GM18873 (cell line): ENCODE measurements at regions not wholly inside any gene's neighbourhood (a gene's known extent, or its start where the extent isn't known, plus 50 kb on each side); places are given as distances from the start of the nearest gene placed in this dataset.

ENCODE experiments used
- ATAC-seq: cut with Tn5 transposase; IDR thresholded peaks from one replicate; pipeline ENCODE4 v1.9.1; 2021; ENCODE audit warnings: mild to moderate bottlenecking, moderate library complexity, moderate number of reproducible peaks; ENCODE audit not compliant: unreplicated experiment, low FRiP score

- no peak for ATAC-seq
Measured at GRCh38 chr18:27763936-27764335, 413.0 kb downstream of the CDH2 start.

DNA sequence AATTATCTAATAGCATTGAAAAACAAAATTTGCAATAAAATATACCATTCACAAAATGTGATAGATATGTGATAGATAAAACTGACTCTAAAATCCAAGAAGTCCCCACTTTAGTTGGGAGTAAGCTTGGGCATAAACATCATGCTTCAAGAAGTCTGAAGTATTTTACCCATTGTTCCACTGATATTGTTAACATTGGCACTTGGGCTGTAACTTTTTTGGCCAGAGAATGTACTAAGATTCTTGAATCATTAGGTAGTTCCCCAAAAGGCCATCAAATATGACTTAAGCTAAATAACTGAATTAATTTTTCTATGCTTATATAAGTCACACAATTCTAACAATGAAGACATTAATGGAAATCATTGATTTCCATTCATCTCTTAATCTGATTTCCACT is 413.6 kb downstream of the CDH2 start:
- no peak for ATAC-seq

DNA sequence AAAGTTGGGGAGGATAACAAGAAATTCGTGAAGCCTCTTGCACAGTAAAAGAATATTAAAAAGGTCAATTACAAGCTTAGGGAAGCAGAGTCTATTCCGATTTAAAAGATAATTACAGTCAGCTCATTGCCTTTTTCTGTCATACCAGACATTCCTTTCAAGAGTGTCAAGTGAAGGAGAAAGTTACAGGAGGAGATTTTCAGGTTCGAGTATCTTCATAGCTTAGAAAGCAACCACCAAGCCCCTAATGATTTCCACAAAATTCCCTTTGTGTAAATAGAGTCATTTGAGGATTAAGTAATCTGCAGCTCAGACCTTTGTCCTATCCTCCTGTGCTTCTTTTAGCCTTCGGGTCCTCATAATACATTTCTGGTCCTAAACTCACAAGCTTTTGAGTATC is 414.9 kb downstream of the CDH2 start:
- no peak for ATAC-seq

GRCh38 chr18:27752944-27753343 is 424.0 kb downstream of the CDH2 start:
- no peak for ATAC-seq

GRCh38 chr18:27750923-27751322 is 426.0 kb downstream of the CDH2 start:
- ATAC-seq: no peak

GRCh38 chr18:27750014-27750413 is 426.9 kb downstream of the CDH2 start:
- no peak for ATAC-seq

GRCh38 chr18:27749194-27749593 is 427.7 kb downstream of the CDH2 start:
- ATAC-seq: no peak

GRCh38 chr18:27746241-27746640 is 430.7 kb downstream of the CDH2 start:
- ATAC-seq: no peak

GRCh38 chr18:27735117-27735516 is 441.8 kb downstream of the CDH2 start:
- no peak for ATAC-seq

DNA sequence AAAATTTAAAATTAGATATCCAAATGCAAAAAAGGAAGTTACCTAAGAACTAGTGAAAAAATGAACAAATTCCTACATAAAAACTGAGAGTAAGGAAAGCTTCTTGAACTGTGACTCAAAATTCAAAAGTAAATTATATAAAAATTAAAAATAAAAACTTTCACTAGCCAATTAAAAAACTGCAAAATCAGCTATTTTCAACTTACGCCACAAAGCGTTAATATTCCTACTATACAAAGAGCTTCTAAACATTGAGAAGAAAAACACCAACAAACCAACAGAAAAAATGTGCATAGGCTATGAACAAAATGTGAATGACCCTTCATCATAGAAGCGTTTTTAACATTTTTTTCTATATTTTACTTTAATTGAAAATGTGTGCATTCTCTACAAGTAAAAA is 445.7 kb downstream of the CDH2 start:
- ATAC-seq: no peak

DNA sequence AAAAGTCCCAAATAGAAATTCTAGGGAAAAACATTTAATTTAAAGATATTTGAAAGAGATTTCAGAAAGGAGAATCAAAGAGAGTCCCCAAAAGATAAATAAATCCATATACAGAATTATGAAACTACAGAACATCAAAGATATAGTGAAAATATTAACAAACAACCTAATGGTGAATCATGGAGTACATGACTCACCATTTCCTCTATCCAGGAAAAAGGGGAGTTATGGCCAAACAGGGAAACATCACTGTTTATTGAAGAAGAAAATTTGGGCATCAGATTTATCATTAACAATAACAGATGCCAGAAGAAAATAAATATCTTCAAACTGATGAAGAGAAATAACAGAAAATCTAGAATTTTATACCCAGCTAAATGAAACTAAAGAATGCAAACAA is 448.3 kb downstream of the CDH2 start:
- ATAC-seq: no peak

DNA sequence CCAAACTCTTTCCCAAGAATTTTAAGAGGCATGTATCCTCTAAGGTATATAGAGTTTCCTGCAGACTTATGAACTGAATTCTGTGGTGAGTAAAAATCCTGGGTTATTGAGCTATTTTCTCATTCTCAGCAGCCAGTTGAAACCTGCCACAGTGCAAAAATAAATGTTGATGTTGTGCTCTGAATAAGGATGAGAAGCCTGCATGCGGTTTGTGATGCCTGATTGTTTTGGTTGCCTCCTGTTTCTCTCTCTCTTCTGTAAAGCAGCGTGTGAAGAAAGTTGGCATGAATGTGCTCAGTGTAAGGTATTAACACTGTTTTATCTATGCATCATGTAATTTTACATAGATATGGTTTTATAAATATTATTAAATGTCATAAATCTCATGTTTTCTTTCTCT is 452.6 kb downstream of the CDH2 start:
- no peak for ATAC-seq

DNA sequence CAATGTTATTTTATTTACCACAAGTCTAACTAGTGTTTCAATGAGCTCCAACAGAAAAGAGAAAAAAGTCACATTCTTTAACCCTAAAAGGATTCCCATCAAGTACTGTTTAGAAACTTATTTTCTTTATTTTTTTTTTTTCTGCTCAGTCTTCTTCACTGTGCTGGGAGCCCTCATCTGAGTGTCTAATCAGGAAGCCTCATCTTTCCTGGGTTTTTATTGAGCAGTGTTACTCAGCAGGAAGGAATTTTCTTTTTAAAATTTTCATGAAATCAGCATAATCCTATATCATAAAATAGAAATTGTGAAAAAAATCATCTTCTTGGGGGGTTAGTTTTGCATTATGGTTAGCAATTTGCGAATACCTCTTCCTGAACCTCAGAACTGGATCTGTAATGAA is 453.8 kb downstream of the CDH2 start:
- ATAC-seq: no peak

DNA sequence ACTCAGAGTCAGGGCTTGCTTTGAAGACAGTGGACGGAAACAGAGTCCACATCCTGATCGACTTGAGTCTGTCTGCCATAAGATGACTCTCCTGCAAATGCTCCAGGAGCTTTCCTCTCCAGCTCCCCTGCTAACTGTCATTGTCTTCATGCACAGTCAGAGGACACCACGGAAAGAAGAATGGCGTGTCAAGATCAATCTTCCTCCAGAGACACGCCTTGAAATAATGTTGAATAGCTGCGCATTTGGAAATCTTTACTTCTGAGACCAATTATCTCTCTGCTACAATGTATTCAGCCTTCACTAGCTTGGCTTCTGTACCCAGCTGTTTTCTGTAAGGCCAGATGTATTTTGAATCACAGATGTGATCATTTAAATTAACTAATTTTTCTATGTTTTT is 457.2 kb downstream of the CDH2 start:
- no peak for ATAC-seq

DNA sequence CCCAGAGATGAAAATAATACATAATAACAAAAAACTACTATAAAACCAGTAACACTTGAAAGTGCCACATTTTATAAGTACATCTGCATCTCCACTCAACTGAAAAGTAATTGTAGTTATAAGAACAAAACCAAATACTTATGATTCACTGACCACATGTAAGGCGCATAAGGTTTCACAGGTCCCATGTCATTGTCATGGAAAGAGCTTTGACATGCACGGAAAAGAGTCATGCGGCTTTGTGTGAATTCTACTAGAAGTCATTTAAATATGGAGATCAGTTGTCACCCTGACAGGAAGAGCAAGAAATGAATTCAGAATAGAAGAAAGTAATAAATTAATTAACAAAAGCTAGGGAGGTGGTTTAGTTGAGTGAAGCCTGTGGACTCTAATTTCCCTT is 459.1 kb downstream of the CDH2 start:
- no peak for ATAC-seq

- no peak for ATAC-seq
Measured at GRCh38 chr18:27717250-27717649, 459.7 kb downstream of the CDH2 start.

- no peak for ATAC-seq
Measured at GRCh38 chr18:27715751-27716150, 461.2 kb downstream of the CDH2 start.

- no peak for ATAC-seq
Measured at GRCh38 chr18:27713738-27714095, 463.2 kb downstream of the CDH2 start.

DNA sequence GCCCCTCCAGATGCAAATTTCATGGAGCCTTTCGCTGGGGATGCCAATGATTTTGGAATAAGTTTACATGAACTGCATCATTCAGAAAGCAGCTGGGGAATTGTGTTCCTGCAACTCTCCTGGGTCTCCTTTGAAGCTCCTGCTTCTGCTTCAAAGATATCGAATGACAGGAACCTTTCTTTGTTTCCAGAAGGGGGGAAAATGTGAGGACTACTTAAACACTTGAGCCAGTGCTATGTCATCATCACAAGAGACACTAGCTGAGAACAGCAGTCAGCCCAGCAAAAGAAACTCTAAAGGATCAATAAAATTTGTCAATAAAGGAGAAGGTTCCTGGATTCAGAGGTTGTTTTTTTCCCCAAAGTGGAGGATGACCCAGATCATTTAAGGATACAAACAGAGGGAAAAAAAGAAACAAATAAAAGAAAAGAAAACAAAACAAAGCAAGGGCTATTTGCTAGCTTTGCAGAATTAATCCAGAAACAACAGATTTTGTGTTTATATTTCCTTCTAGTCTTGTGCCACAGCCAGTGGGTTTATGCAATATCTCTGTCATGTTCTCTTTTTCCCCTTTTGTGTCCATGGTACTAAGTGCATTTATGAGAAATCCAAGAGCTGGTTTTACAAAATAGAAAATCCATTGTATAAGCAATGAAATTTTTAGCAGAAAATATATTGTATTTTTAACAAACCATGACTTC is 463.7 kb downstream of the CDH2 start:
- no peak for ATAC-seq

DNA sequence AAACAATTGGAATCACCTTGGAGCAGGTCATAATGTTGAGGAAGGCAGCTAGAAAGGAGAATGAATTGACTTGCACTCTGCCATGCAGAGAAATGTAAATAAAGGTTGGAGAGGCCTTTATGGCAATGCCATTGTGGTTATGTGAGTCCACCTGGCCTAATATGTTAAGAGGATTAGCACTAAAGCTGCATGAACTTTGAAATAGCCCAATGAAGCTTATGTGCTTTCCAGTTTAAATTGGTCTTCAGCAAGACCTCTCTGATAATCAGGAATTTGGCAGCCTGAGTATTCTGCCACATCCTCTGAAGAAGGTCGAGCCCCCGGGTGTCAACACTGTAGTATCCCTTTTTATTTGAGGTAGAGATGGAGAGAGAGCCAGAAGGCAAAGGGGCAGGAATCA is 464.9 kb downstream of the CDH2 start:
- ATAC-seq: no peak

- no peak for ATAC-seq
Measured at GRCh38 chr18:27711382-27711781, 465.5 kb downstream of the CDH2 start.

GRCh38 chr18:27709344-27709743 is 467.6 kb downstream of the CDH2 start:
- ATAC-seq: no peak

DNA sequence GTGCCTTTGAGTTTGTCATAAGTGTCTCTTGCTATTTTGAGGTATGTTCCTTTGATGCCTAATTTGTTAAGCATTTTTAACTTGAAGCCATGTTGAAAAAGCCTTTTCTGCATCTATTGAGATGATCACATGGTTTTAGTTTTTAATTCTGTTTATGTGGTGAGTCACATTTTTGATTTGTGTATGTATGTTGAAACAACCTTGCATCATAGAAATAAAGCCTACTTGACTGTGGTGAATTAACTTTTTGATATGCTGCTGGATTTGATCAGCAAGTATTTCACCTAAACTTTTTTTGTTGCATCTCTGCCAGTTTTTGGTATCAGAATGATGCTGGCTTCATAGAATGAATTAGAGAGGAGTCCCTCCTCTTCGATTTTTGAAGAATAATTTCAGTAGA is 469.7 kb downstream of the CDH2 start:
- ATAC-seq: no peak
